Stimulated activated naive CD8-positive, alpha-beta T cell treated with anti-CD3 and anti-CD28 coated beads, Interleukin-15, amount 100 ng/mL, for 72 hours (primary cell): ENCODE measurements at regions not wholly inside any gene's neighbourhood (a gene's known extent, or its start where the extent isn't known, plus 50 kb on each side); places are given as distances from the start of the nearest gene placed in this dataset.
"Not testable (repeated sequence)": the region's sequence is repeated elsewhere in the genome, so short reads cannot be mapped to it uniquely, and the experiment has no call there.

Experiments used
- ATAC-seq: fragments of 150-1000 bp; cut with Tn5 transposase; 2 replicates; pipeline ENCODE4 v1.10.0; 2021; ENCODE audit warnings: mild to moderate bottlenecking, moderate library complexity
- DNase-seq, 2 donors: peaks; one replicate each; pipeline ENCODE4 v3.0.0; 2021 to 2022
- H3K27ac Mint-ChIP-seq, 2 donors: one replicate each; pipeline ENCODE4 v1.8.0; 2022; ENCODE audit warnings: mild to moderate bottlenecking in 2 of 2, mixed read lengths in 2 of 2, moderate library complexity in 2 of 2
- H3K27me3 Mint-ChIP-seq: one replicate; pipeline ENCODE4 v1.8.0; 2022; ENCODE audit warnings: mixed read lengths
- H3K4me1 Mint-ChIP-seq: one replicate; pipeline ENCODE4 v1.8.0; 2022; ENCODE audit warnings: mild to moderate bottlenecking, mixed read lengths
- H3K4me3 Mint-ChIP-seq, 2 donors: one replicate each; pipeline ENCODE4 v1.8.0; 2022; ENCODE audit warnings: mild to moderate bottlenecking in 2 of 2, mixed read lengths in 2 of 2, moderate library complexity in 1 of 2
- H3K9me3 Mint-ChIP-seq, 2 donors: one replicate each; pipeline ENCODE4 v1.8.0; 2022; ENCODE audit warnings: mixed read lengths in 2 of 2

GRCh38 chr7:118844748-118845147 is 620.2 kb downstream of the ANKRD7 start:
- ATAC-seq (no peak), DNase-seq (no peak)
- H3K4me1 Mint-ChIP-seq, result no peaks in the 10 kb centered on the region
- H3K4me3 Mint-ChIP-seq, result no peak overlapping the region
- H3K27me3 Mint-ChIP-seq, result no peaks in the 10 kb centered on the region
- no peak overlapping the region for H3K27ac Mint-ChIP-seq
- H3K9me3 Mint-ChIP-seq, result peaks cover 5 to 7% of the 10 kb centered on the region in 2 donors

- Mint-ChIP-seq H3K27me3 (no peaks in the 10 kb centered on the region), H3K27ac (no peak overlapping the region), H3K4me1 (no peaks in the 10 kb centered on the region), H3K9me3 (peaks cover 0 to 5% of the 10 kb centered on the region in 2 donors), H3K4me3 (no peak overlapping the region)
- ATAC-seq (no peak), DNase-seq (no peak)
These were observed 621.3 kb downstream of the ANKRD7 start for GRCh38 chr7:118845791-118846190.

GRCh38 chr7:118846977-118847376 is 622.5 kb downstream of the ANKRD7 start:
- Mint-ChIP-seq H3K4me1 (no peaks in the 10 kb centered on the region), H3K27me3 (no peaks in the 10 kb centered on the region), H3K27ac (no peak overlapping the region), H3K9me3 (peaks cover 0 to 5% of the 10 kb centered on the region in 2 donors), H3K4me3 (no peak overlapping the region)
- no peak for ATAC-seq
- no peak for DNase-seq

DNA sequence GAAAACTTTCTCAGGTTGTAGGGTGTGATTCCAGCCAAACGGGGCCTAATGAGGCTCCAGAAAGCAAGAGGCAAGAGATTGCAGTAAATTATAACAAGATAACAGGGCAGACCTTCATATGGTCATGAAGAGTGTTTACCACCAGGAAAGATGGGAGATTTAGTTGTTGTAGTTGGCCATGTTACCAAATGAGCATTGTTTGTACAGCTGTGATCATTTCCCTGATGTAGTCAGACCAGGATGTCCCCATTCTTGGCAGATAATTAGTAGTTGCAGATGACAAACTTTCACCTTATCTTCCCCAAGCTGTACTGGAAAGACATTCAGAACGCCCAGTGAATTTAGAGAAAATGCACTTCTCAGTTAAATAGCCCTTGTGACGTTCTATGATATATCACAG is 630.8 kb downstream of the ANKRD7 start:
- DNase-seq, result no peak
- no peaks in the 10 kb centered on the region for H3K27me3 Mint-ChIP-seq
- ATAC-seq, result no peak
- H3K4me1 Mint-ChIP-seq, result no peaks in the 10 kb centered on the region
- no peak overlapping the region for H3K27ac Mint-ChIP-seq
- H3K4me3 Mint-ChIP-seq, result no peak overlapping the region
- no peaks in the 10 kb centered on the region for H3K9me3 Mint-ChIP-seq

DNA sequence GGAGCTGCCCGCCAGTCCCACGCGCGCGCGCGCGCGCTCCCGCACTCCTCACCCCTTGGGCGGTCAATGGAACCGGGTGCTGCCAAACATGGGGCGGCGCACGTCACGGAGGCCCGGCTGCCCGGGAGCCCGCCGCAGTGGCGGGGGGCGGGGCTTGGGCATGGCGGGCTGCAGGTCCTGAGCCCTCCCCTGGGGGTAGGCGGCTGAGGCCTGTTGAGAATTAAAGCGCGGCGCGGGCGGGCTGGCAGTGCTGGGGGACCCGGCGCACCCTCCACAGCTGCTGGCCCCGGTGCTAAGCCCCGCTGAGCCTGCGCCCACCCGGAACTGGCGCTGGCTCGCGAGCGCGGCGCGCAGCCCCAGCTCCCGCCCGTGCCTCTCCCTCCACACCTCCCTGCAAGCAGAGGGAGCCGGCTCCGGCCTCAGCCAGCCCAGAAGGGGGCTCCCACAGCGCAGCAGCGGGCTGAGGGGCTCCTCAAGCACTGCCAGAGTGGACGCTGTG is 634.2 kb downstream of the ANKRD7 start:
- H3K4me1 Mint-ChIP-seq, result no peaks in the 10 kb centered on the region
- H3K9me3 Mint-ChIP-seq, result no peaks in the 10 kb centered on the region
- peak; percentile 86 for ATAC-seq
- H3K27ac Mint-ChIP-seq, result no peak overlapping the region
- DNase-seq, result no peak
- no peak overlapping the region for H3K4me3 Mint-ChIP-seq
- no peaks in the 10 kb centered on the region for H3K27me3 Mint-ChIP-seq

GRCh38 chr7:118861581-118861980 is 637.1 kb downstream of the ANKRD7 start:
- no peaks in the 10 kb centered on the region for H3K9me3 Mint-ChIP-seq
- DNase-seq, result no peak
- no peak for ATAC-seq
- H3K27me3 Mint-ChIP-seq, result no peaks in the 10 kb centered on the region
- H3K27ac Mint-ChIP-seq, result no peak overlapping the region
- H3K4me3 Mint-ChIP-seq, result no peak overlapping the region
- no peaks in the 10 kb centered on the region for H3K4me1 Mint-ChIP-seq

DNA sequence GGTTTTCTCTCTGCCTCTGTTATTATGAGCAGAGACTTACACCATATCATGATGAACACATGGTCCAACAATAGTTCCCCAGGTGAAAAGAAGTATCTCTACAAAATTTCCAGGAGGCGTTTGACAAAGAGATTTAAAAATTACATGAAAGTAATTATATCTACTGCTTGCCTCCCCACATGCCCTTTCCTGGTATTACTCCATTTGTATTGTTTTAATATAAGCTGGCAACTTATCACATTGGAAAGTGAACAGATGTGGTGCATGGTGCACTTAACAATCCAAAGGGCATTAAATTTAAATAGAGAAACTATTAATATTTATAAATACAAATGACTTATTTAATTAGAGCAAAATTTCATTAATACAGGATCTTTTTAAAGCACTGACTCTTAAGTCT is 638.2 kb downstream of the ANKRD7 start:
- DNase-seq (no peak), ATAC-seq (no peak)
- Mint-ChIP-seq H3K4me3 (no peak overlapping the region), H3K4me1 (no peaks in the 10 kb centered on the region), H3K27me3 (no peaks in the 10 kb centered on the region), H3K9me3 (no peaks in the 10 kb centered on the region), H3K27ac (no peak overlapping the region)

- no peaks in the 10 kb centered on the region for H3K27me3 Mint-ChIP-seq
- no peak overlapping the region for H3K27ac Mint-ChIP-seq
- H3K4me1 Mint-ChIP-seq, result no peaks in the 10 kb centered on the region
- DNase-seq (no peak), ATAC-seq (no peak)
- H3K9me3 Mint-ChIP-seq, result no peaks in the 10 kb centered on the region
- no peak overlapping the region for H3K4me3 Mint-ChIP-seq
These were observed 639.5 kb downstream of the ANKRD7 start for GRCh38 chr7:118863966-118864365.

DNA sequence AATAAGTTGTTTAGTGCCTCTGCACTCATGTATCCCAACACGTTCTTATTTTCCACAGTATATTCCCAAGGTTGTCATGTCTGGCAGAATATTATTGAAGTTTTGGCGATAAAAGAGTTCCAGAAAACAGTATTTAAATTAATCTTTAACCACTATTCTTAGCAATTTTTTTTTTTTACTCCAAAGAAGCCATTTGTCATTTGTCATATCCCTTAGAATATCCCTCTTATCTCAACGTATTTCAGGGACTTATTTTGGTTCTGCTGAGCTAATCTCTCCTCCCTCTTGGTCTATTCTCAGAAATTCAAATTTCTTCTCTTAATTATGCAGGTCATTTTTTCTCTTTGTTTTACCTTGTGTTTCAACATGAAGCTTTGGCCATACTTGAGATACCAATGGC is 643.4 kb downstream of the ANKRD7 start:
- Mint-ChIP-seq H3K4me1 (no peaks in the 10 kb centered on the region), H3K27ac (no peak overlapping the region), H3K27me3 (no peaks in the 10 kb centered on the region), H3K4me3 (no peak overlapping the region), H3K9me3 (no peaks in the 10 kb centered on the region)
- ATAC-seq, result no peak
- no peak for DNase-seq

- not testable (repeated sequence) for ATAC-seq, H3K4me1 Mint-ChIP-seq, H3K4me3 Mint-ChIP-seq, H3K27me3 Mint-ChIP-seq, H3K27ac Mint-ChIP-seq, H3K9me3 Mint-ChIP-seq, DNase-seq
These were observed 644.6 kb downstream of the ANKRD7 start for GRCh38 chr7:118869141-118869540.

- Mint-ChIP-seq H3K4me3 (no peak overlapping the region), H3K27me3 (no peaks in the 10 kb centered on the region), H3K27ac (no peak overlapping the region), H3K4me1 (no peaks in the 10 kb centered on the region), H3K9me3 (no peaks in the 10 kb centered on the region)
- ATAC-seq (no peak), DNase-seq (no peak)
These were observed 645.7 kb downstream of the ANKRD7 start for GRCh38 chr7:118870187-118870586.

DNA sequence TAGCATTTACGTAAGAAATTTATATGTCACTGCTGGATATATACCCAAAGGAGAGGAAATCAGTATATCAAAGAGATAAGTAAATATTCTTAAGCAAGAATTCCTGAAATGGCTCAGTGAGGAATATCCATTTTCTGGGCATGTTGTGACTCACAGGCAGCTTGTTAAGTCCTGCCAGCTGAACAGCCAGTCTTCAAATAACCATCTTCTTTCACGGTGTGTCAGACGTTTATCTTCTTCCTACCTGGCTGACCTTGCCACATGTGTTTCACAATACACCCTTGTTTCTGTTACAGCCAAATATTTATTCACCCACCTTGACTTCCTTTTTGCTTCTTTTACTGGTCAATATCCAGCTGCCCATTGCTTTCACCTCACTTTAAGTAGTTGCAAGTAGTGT is 648.1 kb downstream of the ANKRD7 start:
- Mint-ChIP-seq H3K27ac (no peak overlapping the region), H3K4me3 (no peak overlapping the region), H3K27me3 (no peaks in the 10 kb centered on the region), H3K4me1 (no peaks in the 10 kb centered on the region), H3K9me3 (no peaks in the 10 kb centered on the region)
- ATAC-seq (no peak), DNase-seq (no peak)

DNA sequence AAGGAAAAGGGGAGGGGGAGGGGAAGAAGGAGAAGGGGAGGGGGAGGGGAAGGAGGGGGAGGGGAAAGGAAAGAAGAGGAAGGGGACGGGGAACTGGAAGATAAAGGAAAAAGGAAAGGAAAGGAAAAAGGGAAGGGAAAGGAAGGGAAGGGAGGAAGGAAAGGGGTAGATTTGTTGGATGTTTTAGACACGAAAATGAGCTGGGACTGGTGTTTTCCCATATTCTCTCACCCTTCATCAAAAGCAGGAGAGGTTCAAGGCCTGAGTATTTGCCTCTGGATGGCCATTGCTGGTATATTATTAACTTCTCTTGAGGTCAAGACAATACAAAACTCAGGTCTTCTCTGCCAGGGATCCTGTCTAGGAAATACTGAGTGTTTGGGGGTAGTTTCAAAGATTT is 652.7 kb downstream of the ANKRD7 start:
- Mint-ChIP-seq H3K4me1 (no peaks in the 10 kb centered on the region), H3K27me3 (no peaks in the 10 kb centered on the region), H3K27ac (no peak overlapping the region), H3K9me3 (peaks cover 0 to 7% of the 10 kb centered on the region in 2 donors), H3K4me3 (no peak overlapping the region)
- DNase-seq (no peak), ATAC-seq (no peak)

DNA sequence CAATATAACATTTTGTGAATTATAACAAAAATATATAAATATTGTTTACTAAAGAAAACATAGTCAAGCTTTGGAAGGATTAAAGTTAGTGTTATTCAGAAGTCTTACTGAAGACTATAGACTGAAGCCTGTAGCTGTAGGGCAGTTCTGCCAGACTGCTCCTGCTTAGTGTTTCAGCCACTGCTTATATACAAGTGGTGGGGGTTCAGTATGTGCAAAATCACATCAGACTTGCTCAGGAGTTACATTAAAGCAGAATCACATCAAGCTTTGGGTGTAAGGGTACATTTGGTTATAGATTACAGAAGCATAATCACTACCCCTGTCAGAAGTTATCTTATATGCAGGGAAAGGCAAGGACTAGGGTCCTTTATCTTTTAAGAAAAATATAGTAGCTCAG is 653.8 kb downstream of the ANKRD7 start:
- no peaks in the 10 kb centered on the region for H3K27me3 Mint-ChIP-seq
- ATAC-seq (no peak), DNase-seq (no peak)
- no peaks in the 10 kb centered on the region for H3K4me1 Mint-ChIP-seq
- H3K27ac Mint-ChIP-seq, result no peak overlapping the region
- no peak overlapping the region for H3K4me3 Mint-ChIP-seq
- peaks cover 0 to 7% of the 10 kb centered on the region in 2 donors for H3K9me3 Mint-ChIP-seq

DNA sequence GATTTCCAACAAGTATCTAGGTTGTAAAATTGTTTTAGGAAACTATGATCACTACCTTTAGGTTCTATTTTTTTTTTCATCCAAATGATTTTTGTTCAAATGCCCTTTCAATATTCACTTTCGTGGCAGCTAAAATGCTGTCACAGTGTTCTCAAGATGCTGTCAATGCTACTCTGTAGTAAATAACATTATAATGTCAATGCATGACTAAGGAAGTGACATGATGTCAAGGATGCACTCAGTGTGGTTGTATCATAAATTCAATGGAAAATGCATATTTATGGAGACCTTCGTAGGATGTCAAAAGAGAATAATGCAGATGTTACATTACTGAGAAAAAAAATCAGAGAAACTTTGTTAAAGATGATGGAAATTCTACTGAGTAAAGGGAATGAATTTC is 673.8 kb downstream of the ANKRD7 start:
- no peak overlapping the region for H3K27ac Mint-ChIP-seq
- H3K4me3 Mint-ChIP-seq, result no peak overlapping the region
- H3K27me3 Mint-ChIP-seq, result no peaks in the 10 kb centered on the region
- H3K9me3 Mint-ChIP-seq, result no peaks in the 10 kb centered on the region
- DNase-seq, result no peak
- no peak for ATAC-seq
- no peaks in the 10 kb centered on the region for H3K4me1 Mint-ChIP-seq

- Mint-ChIP-seq H3K27me3 (no peaks in the 10 kb centered on the region), H3K4me3 (no peak overlapping the region), H3K9me3 (no peaks in the 10 kb centered on the region), H3K27ac (no peak overlapping the region), H3K4me1 (no peaks in the 10 kb centered on the region)
- ATAC-seq, result no peak
- DNase-seq, result no peak
These were observed 678.1 kb downstream of the ANKRD7 start for GRCh38 chr7:118902600-118902999.

GRCh38 chr7:118907911-118908527 is 683.5 kb downstream of the ANKRD7 start:
- H3K27ac Mint-ChIP-seq, result no peak overlapping the region
- DNase-seq (no peak), ATAC-seq (no peak)
- no peaks in the 10 kb centered on the region for H3K9me3 Mint-ChIP-seq
- H3K27me3 Mint-ChIP-seq, result no peaks in the 10 kb centered on the region
- H3K4me3 Mint-ChIP-seq, result no peak overlapping the region
- no peaks in the 10 kb centered on the region for H3K4me1 Mint-ChIP-seq
